ENCODE measurements at regions not wholly inside any gene's neighbourhood (a gene's known extent, or its start where the extent isn't known, plus 50 kb on each side); places are given as distances from the start of the nearest gene placed in this dataset.

- H3K4me3 ChIP-seq (ENCODE audit: low read depth, low read length, poor library complexity, severe bottlenecking), result no peak overlapping the region
- no TSS peak for BruUV-seq (replicated peaks)
- H3K4me1 ChIP-seq (ENCODE audit: insufficient read depth, low read length, poor library complexity, severe bottlenecking), result no peaks in the 10 kb centered on the region
- ChIA-PET CTCF (no interaction called here), POLR2A (ENCODE audit: low non-redundant PET) (no interaction called here)
- H3K27ac ChIP-seq (ENCODE audit: low read depth, low read length, poor library complexity, severe bottlenecking), result no peak overlapping the region
- intact Hi-C loops (cut with micrococcal nuclease; ENCODE audit: unreplicated experiment), result no loop called here
- H3K36me3 ChIP-seq (ENCODE audit: insufficient read depth, low read length, poor library complexity, severe bottlenecking), result no peaks in the 10 kb centered on the region
- no peak for DNase-seq (ENCODE audit: low spot score)
- H3K9me3 ChIP-seq (ENCODE audit: low read depth, low read length, poor library complexity, severe bottlenecking), result no peaks in the 10 kb centered on the region
- H3K27me3 ChIP-seq (replicated peaks; ENCODE audit: insufficient read depth, low read depth, low read length, poor library complexity), result no peaks in the 10 kb centered on the region
- TF ChIP-seq CTCF (conservative IDR thresholded peaks at IDR 0.05; ENCODE audit: low read depth, low read length), result no peak
- no peak for TF ChIP-seq EZH2 (IDR thresholded peaks at IDR 0.05; ENCODE audit: borderline replicate concordance, low read depth, low read length, poor library complexity, severe bottlenecking)
Observed at GRCh38 chr6:170212956-170213636, 77.8 kb downstream of the DLL1 start.

- intact Hi-C loops (cut with micrococcal nuclease; ENCODE audit: unreplicated experiment), result no loop called here
- Histone ChIP-seq H3K4me1 (ENCODE audit: insufficient read depth, low read length, poor library complexity, severe bottlenecking) (no peaks in the 10 kb centered on the region), H3K27me3 (replicated peaks; ENCODE audit: insufficient read depth, low read depth, low read length, poor library complexity) (no peaks in the 10 kb centered on the region), H3K4me3 (ENCODE audit: low read depth, low read length, poor library complexity, severe bottlenecking) (no peak overlapping the region), H3K36me3 (ENCODE audit: insufficient read depth, low read length, poor library complexity, severe bottlenecking) (no peaks in the 10 kb centered on the region), H3K9me3 (ENCODE audit: low read depth, low read length, poor library complexity, severe bottlenecking) (no peaks in the 10 kb centered on the region), H3K27ac (ENCODE audit: low read depth, low read length, poor library complexity, severe bottlenecking) (no peak overlapping the region)
- TF ChIP-seq CTCF (conservative IDR thresholded peaks at IDR 0.05; ENCODE audit: low read depth, low read length) (no peak), EZH2 (IDR thresholded peaks at IDR 0.05; ENCODE audit: borderline replicate concordance, low read depth, low read length, poor library complexity, severe bottlenecking) (no peak)
- BruUV-seq (replicated peaks), result no TSS peak
- ChIA-PET CTCF (no interaction called here), POLR2A (ENCODE audit: low non-redundant PET) (no interaction called here)
- DNase-seq (ENCODE audit: low spot score), result no peak
Observed at GRCh38 chr6:170212051-170212756, 78.7 kb downstream of the DLL1 start.

GRCh38 chr6:170211404-170212025 lies 79.4 kb downstream of the DLL1 start:
- intact Hi-C loops (cut with micrococcal nuclease; ENCODE audit: unreplicated experiment), result no loop called here
- ChIA-PET POLR2A (ENCODE audit: low non-redundant PET) (no interaction called here), CTCF (no interaction called here)
- no peaks in the 10 kb centered on the region for H3K9me3 ChIP-seq (ENCODE audit: low read depth, low read length, poor library complexity, severe bottlenecking)
- H3K36me3 ChIP-seq (ENCODE audit: insufficient read depth, low read length, poor library complexity, severe bottlenecking), result no peaks in the 10 kb centered on the region
- no peaks in the 10 kb centered on the region for H3K27me3 ChIP-seq (replicated peaks; ENCODE audit: insufficient read depth, low read depth, low read length, poor library complexity)
- no peak overlapping the region for H3K27ac ChIP-seq (ENCODE audit: low read depth, low read length, poor library complexity, severe bottlenecking)
- no peak for DNase-seq (ENCODE audit: low spot score)
- BruUV-seq (replicated peaks), result no TSS peak
- no peak for TF ChIP-seq EZH2 (IDR thresholded peaks at IDR 0.05; ENCODE audit: borderline replicate concordance, low read depth, low read length, poor library complexity, severe bottlenecking)
- no peaks in the 10 kb centered on the region for H3K4me1 ChIP-seq (ENCODE audit: insufficient read depth, low read length, poor library complexity, severe bottlenecking)
- no peak overlapping the region for H3K4me3 ChIP-seq (ENCODE audit: low read depth, low read length, poor library complexity, severe bottlenecking)
